K562 (cell line): ENCODE measurements at regions not wholly inside any gene's neighbourhood (a gene's known extent, or its start where the extent isn't known, plus 50 kb on each side); places are given as distances from the start of the nearest gene placed in this dataset.

Experiments used
- ATAC-seq: fragments of 200-7000 bp; cut with Tn5 transposase; 3 replicates; pipeline ENCODE4 v1.9.1; 2020; ENCODE audit warnings: moderate library complexity
- BruUV-seq: library from RNA; stranded (reverse); fragments of 400-500 nt; replicated peaks from 2 replicates; lab custom pipeline; 2021; lab: Mats Ljungman, UMichigan
- CTCF ChIA-PET: fragments of 300-600 bp; formaldehyde crosslinking; extraction: SDS; loops from one replicate; lab custom pipeline; 2021; ENCODE audit warnings: low intra/inter-chr PET ratio; lab: Yijun Ruan, JAX
- POLR2A ChIA-PET: fragments of 300-600, 350-650 bp; sonication (Branson Sonifier 250); formaldehyde crosslinking; extraction: SDS; loops from one replicate; lab custom pipeline; 2021; ENCODE audit warnings: antibody characterized with exemption, inconsistent platforms; lab: Yijun Ruan, JAX
- DNase-seq, 4 experiments: peaks; one replicate each; pipeline versions ENCODE4 v3.0.0 to v3.0.0-alpha.2; 2011 to 2018; ENCODE audit warnings: low spot score in 3 of 4, mixed read lengths in 3 of 4; ENCODE audit errors: extremely low read depth in 1 of 4
- FAIRE-seq: peaks from 2 replicates; lab custom pipeline; 2011; peaks lifted over from hg19 to GRCh38; lab: Jason Lieb, UNC
- H2AFZ ChIP-seq: 2 replicates; pipeline ENCODE4 v1.6.0; 2011; ENCODE audit warnings: low read depth, low read length, control low read depth, inconsistent platforms
- H3K27ac ChIP-seq: fragments of 200-600 bp; 3 replicates; pipeline ENCODE4 v1.8.0; 2011; ENCODE audit warnings: low read depth, mild to moderate bottlenecking, control low read depth, inconsistent platforms, low read length, moderate library complexity, mixed read lengths; ENCODE audit errors: extremely low read depth
- H3K27me3 ChIP-seq, 2 experiments: fragments of 300-600 bp in 1 of 2; 2 replicates in 1 of 2; 3 replicates in 1 of 2; pipeline versions ENCODE4 v1.6.0 to v1.8.0; 2011; ENCODE audit warnings: inconsistent platforms in 2 of 2, low read length in 2 of 2, mild to moderate bottlenecking in 1 of 2, mixed read lengths in 1 of 2, moderate library complexity in 1 of 2; ENCODE audit not compliant: control insufficient read depth in 2 of 2, insufficient read depth in 2 of 2
- H3K36me3 ChIP-seq: fragments of 300-600 bp; 3 replicates; pipeline ENCODE4 v1.8.0; 2011; ENCODE audit warnings: mild to moderate bottlenecking, low read length, inconsistent platforms; ENCODE audit not compliant: control insufficient read depth, insufficient read depth
- H3K4me1 ChIP-seq, 2 experiments: fragments of 200-600 bp in 1 of 2; replicated peaks in 1 of 2; 2 replicates in 1 of 2; 3 replicates in 1 of 2; pipeline versions ENCODE4 v1.5.1 to v1.8.0; 2011; ENCODE audit warnings: inconsistent platforms in 2 of 2, low read length in 2 of 2, mild to moderate bottlenecking in 1 of 2, mixed read lengths in 1 of 2, moderate library complexity in 1 of 2; ENCODE audit not compliant: control insufficient read depth in 2 of 2, insufficient read depth in 2 of 2
- H3K4me2 ChIP-seq: 2 replicates; pipeline ENCODE4 v1.6.1; 2011; ENCODE audit warnings: low read length, control low read depth, inconsistent platforms, mixed read lengths; ENCODE audit not compliant: insufficient read depth
- H3K4me3 ChIP-seq: fragments of 200-600 bp; sonication (generic), shearing (Covaris generic); 2 replicates; pipeline ENCODE4 v1.5.1; 2016; ENCODE audit warnings: control low read depth, inconsistent platforms
- H3K79me2 ChIP-seq: fragments of 200-600 bp; 3 replicates; pipeline ENCODE4 v1.8.0; 2011; ENCODE audit warnings: low read length, inconsistent platforms; ENCODE audit not compliant: control insufficient read depth, insufficient read depth
- H3K9ac ChIP-seq, 2 experiments: 2 replicates each; pipeline versions ENCODE4 v1.6.0 to v1.6.1; 2011; ENCODE audit warnings: low read depth in 2 of 2, low read length in 2 of 2, control low read depth in 1 of 2, inconsistent platforms in 1 of 2, mild to moderate bottlenecking in 1 of 2, mixed read lengths in 1 of 2; ENCODE audit not compliant: insufficient read depth in 1 of 2
- H3K9me1 ChIP-seq: one replicate; pipeline ENCODE4 v1.6.0; 2011; ENCODE audit warnings: inconsistent platforms, mild to moderate bottlenecking, low read length, moderate library complexity; ENCODE audit not compliant: control insufficient read depth, insufficient read depth
- H3K9me3 ChIP-seq: replicated peaks from 2 replicates; pipeline ENCODE4 v1.5.1; 2011; ENCODE audit warnings: low read depth, low read length, inconsistent platforms; ENCODE audit not compliant: control insufficient read depth, insufficient read depth
- H4K20me1 ChIP-seq: replicated peaks from 2 replicates; pipeline ENCODE4 v1.6.1; 2011; ENCODE audit warnings: low read length, inconsistent platforms, mixed read lengths; ENCODE audit not compliant: control insufficient read depth, insufficient read depth
- ATF7 ChIP-seq: fragments of 450-650 bp; IDR thresholded peaks from 2 replicates; pipeline ENCODE4 v1.7.1; 2014; ENCODE audit warnings: mild to moderate bottlenecking, moderate library complexity
- BRCA1 ChIP-seq, 2 experiments: fragments of 450-650 bp in 1 of 2; sonication (generic) in 1 of 2; formaldehyde crosslinking in 1 of 2; IDR thresholded peaks; 2 replicates each; pipeline versions ENCODE4 v1.5.0 to v1.6.1; 2017 to 2020; ENCODE audit warnings: mild to moderate bottlenecking in 1 of 2, missing genetic modification reagents in 1 of 2
- DPF2 ChIP-seq: fragments of 450-650 bp; IDR thresholded peaks from 2 replicates; pipeline ENCODE4 v1.6.1; 2016
- GATAD2B ChIP-seq: fragments of 450-650 bp; IDR thresholded peaks from 2 replicates; pipeline ENCODE4 v1.6.1; 2017; ENCODE audit warnings: mild to moderate bottlenecking, borderline replicate concordance
- KDM1A ChIP-seq, 2 experiments: fragments of 450-650 bp; IDR thresholded peaks; 2 replicates each; pipeline ENCODE4 v1.6.1; 2016; ENCODE audit warnings: mild to moderate bottlenecking in 2 of 2
- POLR2H ChIP-seq: IDR thresholded peaks from 2 replicates; pipeline ENCODE4 v1.6.1; 2016; ENCODE audit warnings: missing genetic modification characterization, low read depth, mild to moderate bottlenecking, control low read depth, missing compliant biosample characterization, moderate library complexity
- POU5F1 ChIP-seq: fragments of 150-350 bp; IDR thresholded peaks from 2 replicates; pipeline ENCODE4 v1.6.1; 2014; ENCODE audit warnings: borderline replicate concordance, low read length, low read depth, mild to moderate bottlenecking; ENCODE audit not compliant: partially characterized antibody
- PTTG1 ChIP-seq: fragments of 450-650 bp; IDR thresholded peaks from 2 replicates; pipeline ENCODE4 v1.6.1; 2016; ENCODE audit warnings: low read depth, mild to moderate bottlenecking, missing genetic modification characterization, missing compliant biosample characterization
- RBM22 ChIP-seq: fragments of 200-400 bp; formaldehyde crosslinking; IDR thresholded peaks from 2 replicates; pipeline ENCODE4 v1.6.1; 2018; ENCODE audit warnings: low read length, low read depth; ENCODE audit not compliant: poor library complexity, severe bottlenecking
- SOX6 ChIP-seq: fragments of 450-650 bp; IDR thresholded peaks from 2 replicates; pipeline ENCODE4 v1.6.1; 2014; ENCODE audit warnings: mild to moderate bottlenecking
- TARDBP ChIP-seq: fragments of 450-650 bp; IDR thresholded peaks from 2 replicates; pipeline ENCODE4 v1.6.1; 2016
- ZNF165 ChIP-seq: fragments of 250-450 bp; sonication (Bioruptor Pico); IDR thresholded peaks from 2 replicates; pipeline ENCODE4 v1.4.0; 2020; ENCODE audit warnings: borderline replicate concordance
- ZNF57 ChIP-seq: fragments of 450-650 bp; formaldehyde crosslinking; IDR thresholded peaks from 2 replicates; pipeline ENCODE4 v1.4.0; 2020; ENCODE audit warnings: mild to moderate bottlenecking, moderate library complexity
- ZNF699 ChIP-seq: fragments of 250-450 bp; sonication (Bioruptor Pico); IDR thresholded peaks from 2 replicates; pipeline ENCODE4 v1.8.0; 2021; ENCODE audit warnings: mild to moderate bottlenecking, moderate library complexity; ENCODE audit not compliant: insufficient replicate concordance
- WGBS: fragments of 100-300 bp; shearing (Covaris generic); methylation state at CpG from one replicate; pipeline ENCODE4 v1.1.6; 2016; ENCODE audit warnings: low coverage, mixed read lengths; ENCODE audit not compliant: insufficient coverage; ENCODE audit errors: missing lambda C conversion rate; 5-methylcytosine and 5-hydroxymethylcytosine counted together
- in situ Hi-C: fragments of 300-500 bp; cut with MboI; formaldehyde crosslinking; loops from 4 replicates; pipeline ENCODE4 v1.15.0; 2018; ENCODE audit warnings: inconsistent platforms, mixed read lengths
- intact Hi-C: fragments of 100-400 bp; cut with micrococcal nuclease; formaldehyde crosslinking; loops from 2 replicates; pipeline ENCODE4 v1.14.2; 2022
- TF ChIP-seq, protein P1 (sequence below): sonication (generic); formaldehyde crosslinking; IDR thresholded peaks from 2 replicates; pipeline ENCODE4 v1.8.1; 2023; ENCODE audit warnings: missing genetic modification reagents, mild to moderate bottlenecking, borderline replicate concordance

DNA sequence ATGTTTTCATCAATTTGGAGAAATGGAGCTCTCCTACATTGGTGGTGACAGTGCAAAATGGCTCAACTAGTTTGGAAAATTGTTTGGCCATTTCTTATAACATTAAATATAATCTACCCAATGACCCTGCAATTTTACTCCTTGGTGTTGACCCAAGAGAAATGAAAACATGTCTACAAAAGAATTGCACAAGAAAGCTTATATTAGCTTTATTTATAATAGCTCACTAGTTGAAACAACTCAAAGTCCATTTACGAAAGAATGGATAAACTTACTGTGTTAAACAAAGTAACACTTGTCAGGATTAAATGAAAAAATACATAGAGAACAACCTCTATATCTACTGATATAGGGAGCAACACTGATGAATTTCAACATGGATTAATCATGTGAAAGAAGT lies 539.9 kb downstream of the DNAJB9 start (continued):
- TF ChIP-seq GATAD2B (no peak), ATF7 (no peak), DPF2 (no peak), PTTG1 (tag) (no peak), POU5F1 (no peak), ZNF57 (CRISPR knock-in tag) (no peak)
- TF ChIP-seq, protein P1, sequence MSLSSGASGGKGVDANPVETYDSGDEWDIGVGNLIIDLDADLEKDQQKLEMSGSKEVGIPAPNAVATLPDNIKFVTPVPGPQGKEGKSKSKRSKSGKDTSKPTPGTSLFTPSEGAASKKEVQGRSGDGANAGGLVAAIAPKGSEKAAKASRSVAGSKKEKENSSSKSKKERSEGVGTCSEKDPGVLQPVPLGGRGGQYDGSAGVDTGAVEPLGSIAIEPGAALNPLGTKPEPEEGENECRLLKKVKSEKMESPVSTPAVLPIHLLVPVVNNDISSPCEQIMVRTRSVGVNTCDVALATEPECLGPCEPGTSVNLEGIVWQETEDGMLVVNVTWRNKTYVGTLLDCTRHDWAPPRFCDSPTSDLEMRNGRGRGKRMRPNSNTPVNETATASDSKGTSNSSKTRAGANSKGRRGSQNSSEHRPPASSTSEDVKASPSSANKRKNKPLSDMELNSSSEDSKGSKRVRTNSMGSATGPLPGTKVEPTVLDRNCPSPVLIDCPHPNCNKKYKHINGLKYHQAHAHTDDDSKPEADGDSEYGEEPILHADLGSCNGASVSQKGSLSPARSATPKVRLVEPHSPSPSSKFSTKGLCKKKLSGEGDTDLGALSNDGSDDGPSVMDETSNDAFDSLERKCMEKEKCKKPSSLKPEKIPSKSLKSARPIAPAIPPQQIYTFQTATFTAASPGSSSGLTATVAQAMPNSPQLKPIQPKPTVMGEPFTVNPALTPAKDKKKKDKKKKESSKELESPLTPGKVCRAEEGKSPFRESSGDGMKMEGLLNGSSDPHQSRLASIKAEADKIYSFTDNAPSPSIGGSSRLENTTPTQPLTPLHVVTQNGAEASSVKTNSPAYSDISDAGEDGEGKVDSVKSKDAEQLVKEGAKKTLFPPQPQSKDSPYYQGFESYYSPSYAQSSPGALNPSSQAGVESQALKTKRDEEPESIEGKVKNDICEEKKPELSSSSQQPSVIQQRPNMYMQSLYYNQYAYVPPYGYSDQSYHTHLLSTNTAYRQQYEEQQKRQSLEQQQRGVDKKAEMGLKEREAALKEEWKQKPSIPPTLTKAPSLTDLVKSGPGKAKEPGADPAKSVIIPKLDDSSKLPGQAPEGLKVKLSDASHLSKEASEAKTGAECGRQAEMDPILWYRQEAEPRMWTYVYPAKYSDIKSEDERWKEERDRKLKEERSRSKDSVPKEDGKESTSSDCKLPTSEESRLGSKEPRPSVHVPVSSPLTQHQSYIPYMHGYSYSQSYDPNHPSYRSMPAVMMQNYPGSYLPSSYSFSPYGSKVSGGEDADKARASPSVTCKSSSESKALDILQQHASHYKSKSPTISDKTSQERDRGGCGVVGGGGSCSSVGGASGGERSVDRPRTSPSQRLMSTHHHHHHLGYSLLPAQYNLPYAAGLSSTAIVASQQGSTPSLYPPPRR: no peak

DNA sequence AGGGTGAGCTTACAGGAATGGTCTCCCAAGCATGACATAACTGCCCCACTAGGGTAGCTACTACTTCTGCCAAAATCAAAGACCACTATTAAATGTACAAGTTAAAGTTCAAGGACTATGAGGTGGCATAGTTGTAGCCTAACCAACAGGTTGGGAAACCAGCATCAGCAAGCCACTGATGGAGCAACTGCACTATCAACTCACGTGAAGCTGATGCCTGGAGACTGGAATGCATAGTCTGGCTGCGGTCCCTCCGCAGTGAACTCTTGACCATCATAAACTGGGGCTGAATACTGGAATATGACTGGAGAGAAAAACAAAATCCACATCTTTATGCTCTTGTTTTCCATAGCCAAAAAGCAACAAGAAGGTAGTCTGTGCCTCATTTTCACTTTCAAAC lies 541.4 kb downstream of the DNAJB9 start:
- no peak overlapping the region for H3K9ac ChIP-seq
- H3K9me1 ChIP-seq: no peaks in the 10 kb centered on the region
- H3K27me3 ChIP-seq: no peaks in the 10 kb centered on the region
- WGBS: 0% methylated on average over 3 of the region's 3 CpGs
- in situ Hi-C loops: no loop called here
- no peak overlapping the region for H3K27ac ChIP-seq
- H3K36me3 ChIP-seq: no peaks in the 10 kb centered on the region
- CTCF ChIA-PET: no interaction called here
- TF ChIP-seq POLR2H (tag) (no peak), RBM22 (no peak), ZNF165 (CRISPR knock-in tag) (no peak), TARDBP (no peak), ZNF699 (no peak), KDM1A (IDR thresholded peaks at IDR 0.05) (no peak), BRCA1 (IDR thresholded peaks at IDR 0.05) (no peak), BRCA1 (CRISPR knock-in tag; IDR thresholded peaks at IDR 0.05) (no peak), SOX6 (no peak)
- H3K4me1 ChIP-seq: no peaks in the 10 kb centered on the region
- no peak overlapping the region for H3K4me3 ChIP-seq
- no peak overlapping the region for H2AFZ ChIP-seq
- FAIRE-seq (no peak), ATAC-seq (no peak), DNase-seq (no peak)
- no TSS peak for BruUV-seq
- intact Hi-C loops: no loop called here
- no peaks in the 10 kb centered on the region for H3K79me2 ChIP-seq
- H3K4me2 ChIP-seq: no peak overlapping the region
- POLR2A ChIA-PET: no interaction called here
- no peaks in the 10 kb centered on the region for H4K20me1 ChIP-seq
- no peaks in the 10 kb centered on the region for H3K9me3 ChIP-seq
